Adrenal gland (tissue), 9 donors: ENCODE measurements at regions not wholly inside any gene's neighbourhood (a gene's known extent, or its start where the extent isn't known, plus 50 kb on each side); places are given as distances from the start of the nearest gene placed in this dataset.
A peak's percentile ranks its signal among the peaks of the same experiment; 100 is the strongest.

Source experiments
- DNase-seq, 7 donors: peaks; one replicate each; pipeline ENCODE4 v3.0.0-alpha.2; 2019 to 2020
- H3K27ac ChIP-seq, 5 donors: fragments of 200-600 bp; sonication (generic) in 4 of 5; 1 replicate in 3 of 5; 2 replicates in 2 of 5; pipeline versions ENCODE4 v1.5.1 to v1.8.0; 2016 to 2020; ENCODE audit warnings: mild to moderate bottlenecking in 1 of 5
- H3K27me3 ChIP-seq: fragments of 200-600 bp; 2 replicates; pipeline ENCODE4 v1.8.0; 2021
- H3K36me3 ChIP-seq, 2 donors: fragments of 200-600 bp; replicated peaks in 1 of 2; 1 replicate in 1 of 2; 2 replicates in 1 of 2; pipeline versions ENCODE4 v1.5.1 to v1.8.0; 2018 to 2022
- H3K4me1 ChIP-seq, 2 donors: fragments of 200-600 bp; replicated peaks in 1 of 2; 1 replicate in 1 of 2; 2 replicates in 1 of 2; pipeline versions ENCODE4 v1.5.1 to v1.8.0; 2018 to 2021
- H3K4me3 ChIP-seq, 4 donors: fragments of 200-600 bp; sonication (generic) in 3 of 4; one replicate each; pipeline ENCODE4 v1.5.1; 2016 to 2018
- H3K9me3 ChIP-seq, 3 donors: fragments of 200-600 bp; sonication (generic) in 1 of 3; replicated peaks in 1 of 3; 1 replicate in 2 of 3; 2 replicates in 1 of 3; pipeline versions ENCODE4 v1.5.1 to v1.8.0; 2016 to 2021
- CTCF ChIP-seq, 6 experiments: fragments of 450-650 bp in 4 of 6; fragments of 200-600 bp in 2 of 6; sonication (generic) in 1 of 6; IDR thresholded peaks; 1 replicate in 5 of 6; 2 replicates in 1 of 6; pipeline versions ENCODE4 v1.5.1 to v1.8.0; 2016 to 2021; ENCODE audit warnings: antibody characterized with exemption in 6 of 6, mild to moderate bottlenecking in 2 of 6, moderate library complexity in 1 of 6
- POLR2A ChIP-seq, 2 donors: fragments of 450-650 bp; IDR thresholded peaks; one replicate each; pipeline ENCODE4 v1.6.1; 2017; ENCODE audit warnings: antibody characterized with exemption in 2 of 2, mild to moderate bottlenecking in 2 of 2, moderate library complexity in 1 of 2
- WGBS, 4 donors: extraction: QIAGEN DNeasy Blood & Tissue Kit in 2 of 4; methylation state at CpG; one replicate each; pipeline versions ENCODE4 v1.1.5 to v1.1.7; 2013 to 2017; 5-methylcytosine and 5-hydroxymethylcytosine counted together
- intact Hi-C, 2 donors: fragments of 100-400 bp; cut with DNase I; formaldehyde crosslinking; loops; one replicate each; pipeline versions ENCODE4 v1.14.1 to v1.15.0; 2022 to 2023
- donor health status: healthy with polysubstance abuse.
- donor health status: Bipolar disorder and iron deficiency.
- donor health status: DM: yes; HTN: yes; CAD: no.
- donor health status: DM: no; HTN: no; CAD: no.
- donor health status: DM: no; HTN: no; CAD: no.

GRCh38 chr1:43077273-43077672 is 94.8 kb downstream of the EBNA1BP2 start:
- 73 to 91% (median 87%) methylated on average over 4 to 6 of the region's 6 CpGs for WGBS, 4 donors
- H3K27me3 ChIP-seq: no peaks in the 10 kb centered on the region
- no peak overlapping the region for H3K27ac ChIP-seq
- intact Hi-C loops: no loop called here
- H3K4me1 ChIP-seq: no peaks in the 10 kb centered on the region
- no peak for DNase-seq
- no peaks in the 10 kb centered on the region for H3K36me3 ChIP-seq
- no peaks in the 10 kb centered on the region for H3K9me3 ChIP-seq
- TF ChIP-seq POLR2A (IDR thresholded peaks at IDR 0.05) (no peak), CTCF (IDR thresholded peaks at IDR 0.05) (no peak)
- no peak overlapping the region for H3K4me3 ChIP-seq

- Histone ChIP-seq H3K27me3 (no peaks in the 10 kb centered on the region), H3K4me1 (no peaks in the 10 kb centered on the region), H3K27ac (no peak overlapping the region), H3K9me3 (no peaks in the 10 kb centered on the region), H3K4me3 (no peak overlapping the region), H3K36me3 (no peaks in the 10 kb centered on the region)
- intact Hi-C loops: loop anchor here (5.0 kb wide), 4 partner anchors 142 to 497 kb away; no protein-coding TSS in a partner anchor
- no peak for TF ChIP-seq POLR2A (IDR thresholded peaks at IDR 0.05)
- TF ChIP-seq CTCF (IDR thresholded peaks at IDR 0.05): no peak
- 78 to 95% (median 93%) methylated on average over 2 of the region's 2 CpGs for WGBS, 4 donors
- no peak for DNase-seq
These were observed 97.4 kb downstream of the EBNA1BP2 start for GRCh38 chr1:43074709-43075108.

- WGBS, 4 donors: 75 to 88% (median 84%) methylated on average over 3 of the region's 3 CpGs
- Histone ChIP-seq H3K27me3 (no peaks in the 10 kb centered on the region), H3K9me3 (no peaks in the 10 kb centered on the region), H3K4me1 (no peaks in the 10 kb centered on the region), H3K36me3 (no peaks in the 10 kb centered on the region), H3K4me3 (no peak overlapping the region), H3K27ac (no peak overlapping the region)
- intact Hi-C loops: loop anchor here (5.0 kb wide), 4 partner anchors 142 to 497 kb away; no protein-coding TSS in a partner anchor
- DNase-seq: no peak
- TF ChIP-seq POLR2A (IDR thresholded peaks at IDR 0.05) (no peak), CTCF (IDR thresholded peaks at IDR 0.05) (no peak)
These were observed 97.8 kb downstream of the EBNA1BP2 start for GRCh38 chr1:43074244-43074643.

- H3K4me1 ChIP-seq: no peaks in the 10 kb centered on the region
- DNase-seq: peak; percentile 69 to 91 (median 77)
- H3K27ac ChIP-seq: no peak overlapping the region
- 17 to 25% (median 20%) methylated on average over 8 of the region's 8 CpGs for WGBS, 4 donors
- TF ChIP-seq POLR2A (IDR thresholded peaks at IDR 0.05): no peak
- peak; percentile 84 to 96 (median 92) for TF ChIP-seq CTCF (IDR thresholded peaks at IDR 0.05)
- no peak overlapping the region for H3K4me3 ChIP-seq
- H3K9me3 ChIP-seq: no peaks in the 10 kb centered on the region
- no peaks in the 10 kb centered on the region for H3K27me3 ChIP-seq
- intact Hi-C loops: loop anchor here (5.0 kb wide), 4 partner anchors 141 to 496 kb away; no protein-coding TSS in a partner anchor
- H3K36me3 ChIP-seq: no peaks in the 10 kb centered on the region
These were observed 98.4 kb downstream of the EBNA1BP2 start for GRCh38 chr1:43073490-43074230.
